ENCODE measurements at regions not wholly inside any gene's neighbourhood (a gene's known extent, or its start where the extent isn't known, plus 50 kb on each side); places are given as distances from the start of the nearest gene placed in this dataset.

DNA sequence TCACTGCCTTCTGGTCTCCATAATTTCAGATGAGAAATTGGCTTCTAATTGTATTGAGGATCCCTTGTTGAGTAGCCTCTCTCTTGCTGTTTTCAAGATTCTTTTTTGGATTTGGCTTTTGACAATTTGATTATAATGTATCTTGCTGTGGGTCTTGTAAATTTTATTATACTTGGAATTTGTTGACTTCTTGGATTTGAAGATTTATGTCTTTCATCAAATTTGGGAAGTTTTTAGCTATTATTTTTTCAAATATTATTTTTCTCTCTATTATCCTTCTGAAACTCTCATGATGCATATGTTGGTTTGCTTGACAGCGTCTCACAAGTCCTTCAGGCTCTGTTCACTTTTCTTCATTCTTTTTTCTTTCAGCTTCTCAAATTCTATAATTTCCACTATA, 126.1 kb downstream of the C1orf94 start:
- in situ Hi-C loops (cut with HindIII; ENCODE audit: low sequenced_read_pairs) = loop anchor here (5.0 kb wide), 1 partner anchor 55 kb away; no protein-coding TSS in a partner anchor
- H3K4me3 ChIP-seq (ENCODE audit: low read depth, low read length) = no peak overlapping the region
- no peak for DNase-seq (ENCODE audit: low read depth)
- TF ChIP-seq, protein P1, sequence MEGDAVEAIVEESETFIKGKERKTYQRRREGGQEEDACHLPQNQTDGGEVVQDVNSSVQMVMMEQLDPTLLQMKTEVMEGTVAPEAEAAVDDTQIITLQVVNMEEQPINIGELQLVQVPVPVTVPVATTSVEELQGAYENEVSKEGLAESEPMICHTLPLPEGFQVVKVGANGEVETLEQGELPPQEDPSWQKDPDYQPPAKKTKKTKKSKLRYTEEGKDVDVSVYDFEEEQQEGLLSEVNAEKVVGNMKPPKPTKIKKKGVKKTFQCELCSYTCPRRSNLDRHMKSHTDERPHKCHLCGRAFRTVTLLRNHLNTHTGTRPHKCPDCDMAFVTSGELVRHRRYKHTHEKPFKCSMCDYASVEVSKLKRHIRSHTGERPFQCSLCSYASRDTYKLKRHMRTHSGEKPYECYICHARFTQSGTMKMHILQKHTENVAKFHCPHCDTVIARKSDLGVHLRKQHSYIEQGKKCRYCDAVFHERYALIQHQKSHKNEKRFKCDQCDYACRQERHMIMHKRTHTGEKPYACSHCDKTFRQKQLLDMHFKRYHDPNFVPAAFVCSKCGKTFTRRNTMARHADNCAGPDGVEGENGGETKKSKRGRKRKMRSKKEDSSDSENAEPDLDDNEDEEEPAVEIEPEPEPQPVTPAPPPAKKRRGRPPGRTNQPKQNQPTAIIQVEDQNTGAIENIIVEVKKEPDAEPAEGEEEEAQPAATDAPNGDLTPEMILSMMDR (IDR thresholded peaks at IDR 0.05; ENCODE audit: low read depth, low read length, missing control alignments) = no peak

DNA sequence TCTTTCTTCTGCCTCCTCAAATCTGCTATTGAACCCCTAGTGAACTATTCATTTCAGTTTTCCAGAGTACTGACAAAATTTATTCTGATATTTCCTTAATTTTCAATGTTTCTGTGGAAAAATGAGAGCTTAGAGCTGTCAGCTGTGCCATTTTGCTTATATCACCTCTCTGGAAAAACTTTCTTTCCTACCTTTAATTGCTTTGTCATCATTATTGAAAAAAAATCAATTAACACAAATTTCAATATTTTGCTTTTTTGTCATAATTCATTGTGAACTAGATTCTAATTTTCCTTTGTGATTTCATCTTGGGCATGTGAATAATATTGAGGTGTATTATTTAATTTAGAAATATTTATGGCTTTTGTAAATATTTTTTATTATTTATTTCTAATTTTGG, 126.5 kb downstream of the C1orf94 start:
- in situ Hi-C loops (cut with HindIII; ENCODE audit: low sequenced_read_pairs) = loop anchor here (5.0 kb wide), 1 partner anchor 54 kb away; no protein-coding TSS in a partner anchor
- TF ChIP-seq, protein P1 (IDR thresholded peaks at IDR 0.05; ENCODE audit: low read depth, low read length, missing control alignments) = no peak

DNA sequence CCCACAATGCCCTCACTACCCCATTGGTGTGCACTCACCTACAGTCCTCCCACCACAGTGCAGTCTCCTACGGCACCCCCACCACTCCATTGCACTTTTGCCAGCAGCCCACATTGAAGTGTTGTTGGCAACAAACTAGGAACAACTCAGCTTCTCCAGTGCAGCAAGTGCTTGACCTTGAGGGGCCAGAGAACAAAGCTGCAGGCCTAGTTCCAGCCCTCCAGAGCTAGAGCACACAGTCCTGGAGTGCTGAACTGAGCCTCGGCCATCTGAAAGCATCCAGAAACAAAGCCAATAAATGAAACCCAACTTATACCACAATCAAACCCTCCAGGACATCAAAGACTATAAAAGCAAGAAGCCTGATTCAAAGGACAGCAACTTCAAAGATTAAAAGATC, 129.9 kb downstream of the C1orf94 start:
- in situ Hi-C loops (cut with HindIII; ENCODE audit: low sequenced_read_pairs) = no loop called here
- H3K4me3 ChIP-seq (ENCODE audit: low read depth, low read length) = no peak overlapping the region
- TF ChIP-seq, protein P1 (IDR thresholded peaks at IDR 0.05; ENCODE audit: low read depth, low read length, missing control alignments) = no peak
- DNase-seq (ENCODE audit: low read depth) = no peak

More for the DNA sequence above, 126.5 kb downstream of the C1orf94 start:
- no peak overlapping the region for H3K4me3 ChIP-seq (ENCODE audit: low read depth, low read length)
- no peak for DNase-seq (ENCODE audit: low read depth)

DNA sequence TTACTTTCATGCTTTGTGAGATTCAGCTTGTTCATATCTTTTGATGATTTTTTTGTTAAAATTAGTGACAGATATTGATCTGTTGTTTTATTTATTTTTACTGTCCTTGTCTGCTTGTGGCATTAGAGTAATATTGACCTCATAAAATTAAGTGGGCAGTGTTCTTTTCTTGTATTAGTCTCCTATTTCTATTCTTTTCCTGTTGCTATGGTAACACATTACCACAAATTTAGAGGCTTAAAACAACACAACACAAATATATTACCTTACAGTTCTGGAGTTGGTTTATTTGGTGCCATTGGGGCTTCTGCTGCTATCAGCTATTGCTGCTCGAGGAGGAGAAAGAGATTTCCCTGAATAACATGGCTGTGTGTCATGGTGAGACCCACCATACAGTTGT, 135.7 kb downstream of the C1orf94 start:
- no peak overlapping the region for H3K4me3 ChIP-seq (ENCODE audit: low read depth, low read length)
- TF ChIP-seq, protein P1 (IDR thresholded peaks at IDR 0.05; ENCODE audit: low read depth, low read length, missing control alignments) = no peak
- no peak for DNase-seq (ENCODE audit: low read depth)
- in situ Hi-C loops (cut with HindIII; ENCODE audit: low sequenced_read_pairs) = no loop called here

DNA sequence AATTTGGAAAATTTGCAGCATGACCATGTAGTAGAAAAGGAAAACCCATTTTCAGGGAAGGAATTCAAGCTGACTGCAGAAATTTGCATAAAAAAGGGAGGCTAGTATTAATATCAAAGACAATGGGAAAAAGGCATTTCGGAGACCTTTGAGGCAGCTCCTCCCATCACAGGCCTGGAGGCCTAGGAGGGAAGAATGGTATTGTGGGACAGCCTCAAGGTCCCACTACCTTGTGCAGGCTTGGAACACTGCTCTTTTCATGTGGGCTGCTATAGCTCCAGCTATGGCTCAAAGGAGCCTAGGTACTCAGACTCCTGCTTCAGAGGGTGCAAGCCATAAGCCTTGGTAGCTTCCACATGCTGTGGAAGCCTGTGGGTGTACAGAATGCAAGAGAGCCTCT, 139.3 kb downstream of the C1orf94 start:
- TF ChIP-seq, protein P1 (IDR thresholded peaks at IDR 0.05; ENCODE audit: low read depth, low read length, missing control alignments) = no peak
- no peak overlapping the region for H3K4me3 ChIP-seq (ENCODE audit: low read depth, low read length)
- in situ Hi-C loops (cut with HindIII; ENCODE audit: low sequenced_read_pairs) = no loop called here
- no peak for DNase-seq (ENCODE audit: low read depth)

DNA sequence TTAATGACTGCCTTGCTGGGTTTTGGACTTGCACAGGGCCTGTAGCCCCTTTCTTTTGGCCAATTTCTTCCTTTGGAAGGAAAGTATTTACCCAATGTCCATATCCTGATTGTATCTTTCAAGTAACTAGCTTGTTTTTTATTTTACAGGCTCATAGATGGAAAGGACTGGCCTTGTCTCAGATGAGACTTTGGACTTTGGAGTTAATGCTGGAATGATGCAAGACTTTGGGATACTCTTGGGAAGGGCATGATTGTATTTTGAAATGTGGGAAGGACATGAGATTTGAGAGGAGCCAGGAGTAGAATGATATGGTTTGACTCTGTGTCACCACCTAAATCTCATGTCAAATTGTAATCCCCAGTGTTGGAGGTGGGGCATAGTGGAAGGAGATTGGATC, 140.1 kb downstream of the C1orf94 start:
- DNase-seq (ENCODE audit: low read depth) = no peak
- H3K4me3 ChIP-seq (ENCODE audit: low read depth, low read length) = no peak overlapping the region
- TF ChIP-seq, protein P1 (IDR thresholded peaks at IDR 0.05; ENCODE audit: low read depth, low read length, missing control alignments) = no peak
- in situ Hi-C loops (cut with HindIII; ENCODE audit: low sequenced_read_pairs) = no loop called here

DNA sequence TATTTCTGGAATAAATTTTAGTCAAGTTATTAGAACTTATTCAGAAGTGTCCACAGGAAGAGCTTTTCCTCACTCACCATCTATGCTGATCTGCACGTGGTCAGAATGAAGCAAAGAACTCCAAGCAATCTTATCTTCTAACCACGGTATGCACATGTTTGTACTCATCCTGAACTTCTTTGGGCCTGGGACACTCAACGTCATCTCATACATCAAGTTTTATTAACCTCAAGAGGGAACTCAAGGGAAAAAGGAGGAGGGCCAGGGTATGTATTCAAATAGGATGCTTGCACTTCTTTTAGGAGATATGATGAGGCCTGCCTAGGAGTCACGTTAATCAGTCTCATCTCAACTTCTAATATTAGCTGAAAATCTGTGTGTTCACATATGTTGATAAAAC, 142.5 kb downstream of the C1orf94 start:
- H3K4me3 ChIP-seq (ENCODE audit: low read depth, low read length) = no peak overlapping the region
- TF ChIP-seq, protein P1 (IDR thresholded peaks at IDR 0.05; ENCODE audit: low read depth, low read length, missing control alignments) = no peak
- in situ Hi-C loops (cut with HindIII; ENCODE audit: low sequenced_read_pairs) = no loop called here
- no peak for DNase-seq (ENCODE audit: low read depth)
